ENCODE measurements at regions not wholly inside any gene's neighbourhood (a gene's known extent, or its start where the extent isn't known, plus 50 kb on each side); places are given as distances from the start of the nearest gene placed in this dataset.

- TF ChIP-seq CTCF (IDR thresholded peaks at IDR 0.05) (no peak), POLR2A (IDR thresholded peaks at IDR 0.05) (no peak)
Measured at GRCh38 chr6:23327621-23328020, 758.3 kb downstream of the HDGFL1 start.

All from right lobe of liver (tissue), 4 donors.